IPS-NIHi7 (cell line): ENCODE measurements at regions not wholly inside any gene's neighbourhood (a gene's known extent, or its start where the extent isn't known, plus 50 kb on each side); places are given as distances from the start of the nearest gene placed in this dataset.

Experiments used
- DNase-seq: peaks from one replicate; pipeline ENCODE4 v3.0.0; 2012; ENCODE audit warnings: mixed read lengths; ENCODE audit errors: extremely low spot score

GRCh38 chr7:18200855-18201254 lies 173.2 kb upstream of the PRPS1L1 start:
- no peak for DNase-seq

DNA sequence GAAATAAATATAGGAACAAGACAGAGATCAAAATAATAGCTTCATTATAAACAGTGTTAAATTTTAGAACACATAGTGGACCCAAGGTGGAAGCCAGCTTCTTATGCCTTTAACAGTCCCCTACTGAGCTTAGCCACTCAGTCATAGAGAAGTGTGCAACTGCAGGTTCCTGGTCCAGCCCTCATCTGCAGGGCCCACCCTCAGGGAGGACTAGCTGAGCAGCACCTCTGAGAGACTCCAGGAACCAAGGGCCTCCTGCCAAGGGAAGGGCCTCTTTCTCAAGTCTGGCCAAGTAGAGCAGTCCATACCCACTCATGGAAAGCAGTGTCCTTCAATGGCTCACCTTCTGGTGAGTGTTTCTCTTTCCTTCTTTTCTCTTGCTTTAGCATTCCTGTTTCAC lies 173.7 kb upstream of the PRPS1L1 start:
- no peak for DNase-seq

DNA sequence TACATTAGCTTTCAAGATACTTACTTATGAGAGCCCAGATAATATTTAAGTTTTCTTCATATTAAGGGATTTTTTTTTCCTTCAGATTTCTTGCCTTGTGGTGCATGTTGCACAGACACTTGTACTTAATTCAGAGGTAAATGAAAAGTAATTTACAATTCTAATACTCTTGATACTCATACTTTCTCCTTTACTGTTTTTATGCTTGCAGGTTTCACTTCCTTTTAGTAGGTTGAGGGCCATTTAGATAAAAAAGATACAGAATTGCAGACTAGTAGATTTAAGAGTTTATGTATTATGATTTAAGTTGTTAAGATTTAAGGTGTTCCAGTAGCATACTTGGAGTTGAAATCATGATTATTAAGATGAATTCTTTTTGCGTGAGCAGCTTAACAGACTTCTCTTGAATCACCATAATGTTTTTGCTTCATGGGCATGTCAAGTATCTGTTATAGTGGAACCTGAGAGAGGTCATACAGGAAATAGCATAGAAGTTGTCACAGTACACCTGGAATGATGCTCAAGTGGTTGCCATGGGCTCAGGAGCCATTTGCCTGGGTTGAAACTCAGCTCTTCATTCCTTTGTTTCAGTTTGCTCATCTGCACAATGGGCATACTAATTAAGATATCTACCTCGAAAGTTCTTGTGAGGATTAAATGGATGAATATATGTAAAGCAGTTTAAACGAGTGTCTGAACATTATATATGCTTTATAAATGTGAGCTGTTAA lies 174.8 kb upstream of the PRPS1L1 start:
- DNase-seq = no peak

- no peak for DNase-seq
Observed at GRCh38 chr7:18206331-18206730, 178.7 kb upstream of the PRPS1L1 start.

- DNase-seq = no peak
Observed at GRCh38 chr7:18208921-18209320, 181.3 kb upstream of the PRPS1L1 start.

DNA sequence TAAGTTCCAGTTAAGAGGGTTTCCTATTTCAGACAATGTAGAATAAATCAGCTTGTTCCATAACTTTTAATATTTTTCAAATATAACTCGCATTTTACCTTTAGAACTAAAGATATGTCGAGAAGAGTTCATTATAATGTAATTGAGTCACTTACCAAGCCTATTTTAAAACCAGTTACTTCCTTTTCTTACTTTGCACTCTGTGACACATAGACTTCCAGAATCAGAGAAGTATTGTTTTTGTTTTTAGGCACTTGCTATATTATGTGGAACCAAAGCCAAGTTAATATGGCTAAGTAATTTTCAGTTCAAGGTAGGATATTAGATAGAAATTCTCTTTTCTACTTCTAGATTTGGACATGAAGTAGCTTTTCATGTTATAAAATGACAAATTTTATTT lies 182.7 kb upstream of the PRPS1L1 start:
- no peak for DNase-seq

- no peak for DNase-seq
Observed at GRCh38 chr7:18210788-18211187, 183.1 kb upstream of the PRPS1L1 start.

- DNase-seq = no peak
Observed at GRCh38 chr7:18212308-18212707, 184.7 kb upstream of the PRPS1L1 start.

DNA sequence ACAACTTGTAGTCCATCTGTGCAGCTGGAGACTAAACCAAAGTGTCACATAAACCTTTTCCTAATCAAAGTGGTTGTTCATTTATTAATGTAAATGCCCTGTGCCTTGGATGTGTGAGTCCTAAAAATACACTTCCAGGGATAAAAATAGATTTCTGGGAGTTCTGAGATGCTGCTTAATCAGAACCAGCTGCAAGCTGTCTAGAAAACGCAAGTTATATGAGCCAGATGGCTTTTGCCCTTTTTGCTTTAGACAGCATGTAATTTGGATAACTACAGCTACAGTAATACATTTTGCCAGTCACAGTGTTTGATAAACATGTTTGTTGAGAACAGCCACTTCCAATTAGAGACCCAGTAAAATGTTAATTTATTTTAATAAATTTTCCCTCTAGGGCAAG lies 185.1 kb upstream of the PRPS1L1 start:
- no peak for DNase-seq

DNA sequence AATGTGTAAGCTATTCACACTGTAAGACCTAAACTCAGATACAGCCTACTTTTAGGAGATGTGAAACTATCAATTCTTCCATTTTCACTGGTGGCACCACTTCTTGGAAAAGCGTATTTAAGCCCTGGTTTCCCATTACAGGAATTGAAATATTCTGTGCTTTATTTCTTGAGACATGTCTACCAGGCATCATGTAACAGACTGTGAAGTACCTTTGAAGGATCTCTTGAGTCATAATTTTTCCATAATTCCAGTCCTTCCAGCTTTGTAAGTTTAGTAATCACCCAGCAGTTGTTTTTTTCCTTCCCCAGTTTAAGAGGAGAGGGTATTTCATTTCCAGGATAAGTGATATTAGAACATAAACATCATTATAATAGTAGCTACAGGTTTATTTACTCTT lies 186.0 kb upstream of the PRPS1L1 start:
- DNase-seq = no peak

DNA sequence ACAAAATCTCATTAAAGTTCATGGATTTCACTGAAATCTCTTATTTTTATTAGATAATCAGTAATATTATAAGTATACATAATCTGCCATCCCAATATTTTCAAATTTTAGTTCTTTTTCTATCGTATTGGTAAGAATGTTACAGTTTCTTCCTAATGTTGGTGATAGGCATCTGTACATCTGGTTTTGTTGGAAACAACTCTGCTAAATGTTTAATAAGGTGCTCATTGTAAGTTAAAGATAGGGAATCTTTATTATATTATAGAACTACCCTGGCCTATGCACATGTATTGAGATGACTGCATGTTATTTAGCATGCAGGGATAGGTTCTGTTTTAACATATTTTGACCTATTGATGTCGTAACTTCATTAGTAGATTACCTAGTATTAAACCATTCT lies 188.6 kb upstream of the PRPS1L1 start:
- DNase-seq = no peak

DNA sequence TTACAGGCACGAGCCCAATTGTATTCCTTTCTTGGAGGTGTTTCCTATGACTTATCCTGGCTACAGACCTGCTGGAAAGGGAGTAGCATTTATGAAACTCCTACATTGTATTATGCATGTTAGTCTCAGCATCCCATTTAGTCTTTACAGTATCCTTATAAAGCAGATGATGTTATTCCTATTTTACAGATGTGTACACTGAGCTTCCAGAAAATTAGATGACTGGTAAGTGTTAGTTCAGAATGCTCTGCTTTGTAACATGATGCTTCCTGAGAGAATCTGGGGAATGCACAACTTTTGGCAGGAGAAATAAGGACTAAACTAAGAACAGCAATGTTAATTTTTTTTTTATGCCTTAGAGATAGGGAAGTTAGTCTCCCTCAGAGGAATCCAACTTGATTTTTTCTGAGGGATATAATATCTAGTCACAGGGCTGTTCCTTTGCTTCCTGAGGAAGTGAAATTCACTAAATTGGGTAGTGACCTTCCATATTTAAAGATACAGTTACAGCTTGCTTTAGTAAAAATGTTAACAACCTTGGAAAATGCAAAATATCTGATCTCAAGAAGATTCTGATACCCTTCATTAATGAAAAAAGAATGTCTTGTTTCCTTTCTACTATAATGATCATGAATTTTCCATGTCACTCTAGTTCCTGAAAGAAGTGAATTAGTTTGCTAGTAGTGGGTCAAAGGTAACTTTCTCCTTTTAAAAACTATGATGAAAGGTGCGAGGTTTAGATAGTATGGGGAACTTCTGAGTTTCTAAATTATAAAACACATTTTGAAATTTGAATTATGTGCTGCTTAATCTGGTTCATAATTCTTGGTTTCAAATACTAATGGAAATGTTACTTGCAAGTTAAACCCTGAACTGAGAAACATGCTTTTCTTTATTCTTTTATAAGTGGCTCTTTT lies 194.0 kb upstream of the PRPS1L1 start:
- DNase-seq = no peak

DNA sequence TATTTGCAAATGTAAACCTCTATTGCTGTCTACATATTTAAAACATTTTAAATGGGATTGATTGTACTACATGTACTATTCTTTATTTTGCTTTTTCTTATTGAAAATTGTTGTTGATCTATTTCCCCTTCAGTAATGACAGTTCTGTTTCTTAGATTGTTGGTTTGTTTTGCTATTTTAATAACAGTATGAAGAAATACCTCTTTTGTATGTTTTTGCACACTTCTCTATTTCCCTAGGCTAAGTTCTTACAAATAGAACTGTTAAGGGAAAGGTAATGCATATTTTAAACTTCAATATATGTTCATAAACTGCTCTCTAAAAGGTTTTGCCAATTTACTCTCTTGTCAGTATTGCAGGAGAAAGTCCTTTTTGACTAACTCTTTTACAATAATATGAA lies 195.0 kb upstream of the PRPS1L1 start:
- DNase-seq = no peak

- no peak for DNase-seq
Observed at GRCh38 chr7:18224138-18224537, 196.5 kb upstream of the PRPS1L1 start.

- no peak for DNase-seq
Observed at GRCh38 chr7:18225067-18225466, 197.4 kb upstream of the PRPS1L1 start.

DNA sequence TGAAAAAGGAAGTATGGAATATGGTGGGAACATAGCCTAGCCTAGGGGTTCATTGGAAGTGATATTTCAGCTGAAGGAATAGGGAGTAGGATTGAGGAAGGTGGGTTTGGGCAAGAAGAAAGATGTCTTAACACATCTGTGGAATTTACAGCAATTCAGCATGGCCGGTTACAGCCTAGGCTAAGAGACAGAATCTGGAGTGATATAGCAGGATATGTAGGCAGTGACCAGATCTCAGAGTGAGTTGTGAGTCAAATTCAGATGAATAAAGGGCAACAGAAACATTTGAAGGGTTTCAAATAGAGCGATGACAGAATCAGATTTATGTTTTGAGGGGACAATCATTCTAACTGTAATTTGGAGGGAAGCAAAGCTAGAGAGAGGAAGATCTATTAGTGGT lies 199.0 kb upstream of the PRPS1L1 start:
- DNase-seq = no peak

DNA sequence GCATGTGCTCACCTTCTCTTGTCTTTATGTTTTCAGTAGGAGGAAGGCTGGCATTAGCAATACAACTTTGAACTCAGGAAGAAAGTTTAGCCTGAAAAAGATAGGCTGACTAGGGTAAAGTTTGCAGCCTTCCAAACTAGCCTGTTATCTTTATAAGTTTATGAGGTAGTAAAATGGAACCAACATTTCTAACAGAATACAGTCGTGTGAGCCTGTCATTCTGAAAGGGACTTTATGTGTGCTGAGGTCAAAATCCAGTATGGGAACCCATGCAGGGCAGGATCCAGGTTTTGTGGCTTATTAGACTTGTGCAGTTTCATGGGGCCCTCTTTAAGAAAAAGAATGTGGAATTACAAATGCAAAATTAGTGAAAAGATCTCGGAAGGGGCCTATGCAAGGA lies 201.0 kb upstream of the PRPS1L1 start:
- no peak for DNase-seq

GRCh38 chr7:18230271-18230670 lies 202.6 kb upstream of the PRPS1L1 start:
- DNase-seq = no peak

GRCh38 chr7:18231854-18232253 lies 204.2 kb upstream of the PRPS1L1 start:
- no peak for DNase-seq

DNA sequence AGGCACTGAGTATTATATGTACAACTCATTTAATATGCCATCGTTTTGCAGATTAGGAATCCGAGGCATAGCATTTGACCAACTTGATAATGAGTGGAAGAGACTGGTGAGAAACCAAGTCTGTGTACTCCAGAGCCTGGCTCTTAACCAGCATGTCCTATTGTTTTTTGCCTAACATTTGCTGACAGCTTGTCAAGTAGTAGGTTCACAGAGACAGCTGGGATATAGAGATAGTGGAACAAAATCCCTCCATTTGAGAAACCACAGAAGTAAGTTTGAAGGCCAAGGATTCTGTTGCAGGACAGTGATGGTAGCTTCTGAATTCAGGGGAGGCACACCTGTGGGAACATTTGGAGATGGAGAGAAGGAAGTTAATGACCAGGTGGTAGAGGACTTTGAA lies 206.9 kb upstream of the PRPS1L1 start:
- DNase-seq = no peak

DNA sequence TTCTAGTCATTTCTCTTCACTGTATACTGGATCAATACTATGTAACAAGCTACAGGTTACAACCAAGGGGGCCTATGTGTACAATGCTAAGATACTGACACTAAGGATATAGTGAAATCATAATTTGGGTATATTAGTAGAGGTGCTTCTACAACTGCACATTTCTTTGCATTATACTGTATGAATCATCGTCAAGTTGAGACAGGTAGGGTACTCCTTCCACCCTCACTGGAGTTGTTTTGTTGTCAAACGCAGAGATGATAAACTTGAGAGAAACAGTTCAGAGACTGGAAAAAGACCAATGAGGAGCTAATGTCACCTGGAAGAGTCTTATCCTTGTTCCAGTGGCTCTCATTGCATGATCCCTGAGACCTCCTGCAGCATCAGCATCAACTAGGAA lies 208.2 kb upstream of the PRPS1L1 start:
- DNase-seq = no peak

- no peak for DNase-seq
Observed at GRCh38 chr7:18239212-18239611, 211.6 kb upstream of the PRPS1L1 start.

- peak; percentile 37 for DNase-seq
Observed at GRCh38 chr7:18241543-18242231, 214.0 kb upstream of the PRPS1L1 start.
